Limb (tissue), 2 donors: ENCODE measurements at regions not wholly inside any gene's neighbourhood (a gene's known extent, or its start where the extent isn't known, plus 50 kb on each side); places are given as distances from the start of the nearest gene placed in this dataset.
"Not testable (repeated sequence)": the region's sequence is repeated elsewhere in the genome, so short reads cannot be mapped to it uniquely, and the experiment has no call there.

Experiments used
- DNase-seq, 2 donors: peaks; one replicate each; pipeline ENCODE4 v3.0.0-alpha.2; 2016; ENCODE audit errors: extremely low spot score in 2 of 2

GRCh38 chr7:146057958-146058357 lies 58.6 kb upstream of the CNTNAP2 start:
- no peak for DNase-seq

- no peak for DNase-seq
Measured at GRCh38 chr7:146054909-146055308, 61.7 kb upstream of the CNTNAP2 start.

GRCh38 chr7:146053492-146053891 lies 63.1 kb upstream of the CNTNAP2 start:
- no peak for DNase-seq

GRCh38 chr7:146043310-146043709 lies 73.3 kb upstream of the CNTNAP2 start:
- DNase-seq, result not testable (repeated sequence)

- no peak for DNase-seq
Measured at GRCh38 chr7:146028251-146028750, 88.3 kb upstream of the CNTNAP2 start.

- no peak for DNase-seq
Measured at GRCh38 chr7:146027243-146027642, 89.4 kb upstream of the CNTNAP2 start.

GRCh38 chr7:146022776-146023175 lies 93.8 kb upstream of the CNTNAP2 start:
- DNase-seq, result no peak

- DNase-seq, result not testable (repeated sequence)
Measured at GRCh38 chr7:146019041-146020004, 97.3 kb upstream of the CNTNAP2 start.

GRCh38 chr7:146017366-146017765 lies 99.2 kb upstream of the CNTNAP2 start:
- not testable (repeated sequence) for DNase-seq

- DNase-seq, result not testable (repeated sequence)
Measured at GRCh38 chr7:146014154-146014553, 102.4 kb upstream of the CNTNAP2 start.

- no peak for DNase-seq
Measured at GRCh38 chr7:146008293-146008692, 108.3 kb upstream of the CNTNAP2 start.

GRCh38 chr7:146004805-146005204 lies 111.8 kb upstream of the CNTNAP2 start:
- no peak for DNase-seq

- DNase-seq, result no peak
Measured at GRCh38 chr7:146002431-146003078, 114.0 kb upstream of the CNTNAP2 start.

- DNase-seq, result no peak
Measured at GRCh38 chr7:146002008-146002407, 114.6 kb upstream of the CNTNAP2 start.

GRCh38 chr7:146000882-146001281 lies 115.7 kb upstream of the CNTNAP2 start:
- no peak for DNase-seq

GRCh38 chr7:145989469-145989868 lies 127.1 kb upstream of the CNTNAP2 start:
- DNase-seq, result no peak

- DNase-seq, result no peak
Measured at GRCh38 chr7:145986248-145986874, 130.2 kb upstream of the CNTNAP2 start.

- DNase-seq, result no peak
Measured at GRCh38 chr7:145978769-145979168, 137.8 kb upstream of the CNTNAP2 start.

GRCh38 chr7:145959981-145960380 lies 156.6 kb upstream of the CNTNAP2 start:
- DNase-seq, result no peak

GRCh38 chr7:145957160-145957890 lies 159.3 kb upstream of the CNTNAP2 start:
- no peak for DNase-seq

GRCh38 chr7:145951566-145951965 lies 165.0 kb upstream of the CNTNAP2 start:
- no peak for DNase-seq
